Kidney epithelial cell (primary cell): ENCODE measurements at regions not wholly inside any gene's neighbourhood (a gene's known extent, or its start where the extent isn't known, plus 50 kb on each side); places are given as distances from the start of the nearest gene placed in this dataset.
A peak's percentile ranks its signal among the peaks of the same experiment; 100 is the strongest.

Experiments used
- DNase-seq: peaks from one replicate; pipeline ENCODE4 v3.0.0-alpha.2; 2010; ENCODE audit warnings: low read depth
- H3K27me3 ChIP-seq: 2 replicates; pipeline ENCODE4 v1.6.0; 2011; ENCODE audit warnings: low read length; ENCODE audit not compliant: control insufficient read depth, insufficient read depth
- H3K36me3 ChIP-seq: 2 replicates; pipeline ENCODE4 v1.5.1; 2011; ENCODE audit warnings: low read length; ENCODE audit not compliant: control insufficient read depth, insufficient read depth
- H3K4me3 ChIP-seq: 2 replicates; pipeline ENCODE4 v1.5.1; 2011; ENCODE audit warnings: low read depth, mild to moderate bottlenecking, control low read depth, low read length
- CTCF ChIP-seq: IDR thresholded peaks from 2 replicates; pipeline ENCODE4 v1.5.1; 2011; ENCODE audit warnings: mild to moderate bottlenecking, moderate library complexity, low read length, control low read depth, inconsistent platforms; ENCODE audit not compliant: insufficient read depth, poor library complexity, severe bottlenecking

GRCh38 chr9:115204904-115205453 is 87.0 kb upstream of the TNC start:
- no peak for TF ChIP-seq CTCF
- H3K36me3 ChIP-seq: no peaks in the 10 kb centered on the region
- peak; percentile 88 for DNase-seq
- no peak overlapping the region for H3K4me3 ChIP-seq
- no peaks in the 10 kb centered on the region for H3K27me3 ChIP-seq

- no peaks in the 10 kb centered on the region for H3K36me3 ChIP-seq
- no peak for TF ChIP-seq CTCF
- no peaks in the 10 kb centered on the region for H3K27me3 ChIP-seq
- no peak overlapping the region for H3K4me3 ChIP-seq
- DNase-seq: no peak
Measured at GRCh38 chr9:115207003-115207836, 89.3 kb upstream of the TNC start.

- H3K4me3 ChIP-seq: no peak overlapping the region
- no peaks in the 10 kb centered on the region for H3K36me3 ChIP-seq
- peak; percentile 49 for DNase-seq
- no peaks in the 10 kb centered on the region for H3K27me3 ChIP-seq
- no peak for TF ChIP-seq CTCF
Measured at GRCh38 chr9:115208501-115208900, 90.5 kb upstream of the TNC start.

- no peak overlapping the region for H3K4me3 ChIP-seq
- H3K27me3 ChIP-seq: no peaks in the 10 kb centered on the region
- no peaks in the 10 kb centered on the region for H3K36me3 ChIP-seq
- peak; percentile 57 for DNase-seq
- TF ChIP-seq CTCF: no peak
Measured at GRCh38 chr9:115209601-115210306, 91.8 kb upstream of the TNC start.

GRCh38 chr9:115210699-115211098 is 92.7 kb upstream of the TNC start:
- no peaks in the 10 kb centered on the region for H3K27me3 ChIP-seq
- no peak overlapping the region for H3K4me3 ChIP-seq
- TF ChIP-seq CTCF: no peak
- no peak for DNase-seq
- H3K36me3 ChIP-seq: no peaks in the 10 kb centered on the region
